ENCODE measurements at regions not wholly inside any gene's neighbourhood (a gene's known extent, or its start where the extent isn't known, plus 50 kb on each side); places are given as distances from the start of the nearest gene placed in this dataset.
A peak's percentile ranks its signal among the peaks of the same experiment; 100 is the strongest.

- no peak for DNase-seq (ENCODE audit: low read depth in 2 of 2)
Measured at GRCh38 chr1:232519186-232519585, 110.7 kb downstream of the SIPA1L2 start.

GRCh38 chr1:232518349-232518748, 111.6 kb downstream of the SIPA1L2 start:
- DNase-seq (ENCODE audit: low read depth in 2 of 2) = no peak

GRCh38 chr1:232517204-232517603, 112.7 kb downstream of the SIPA1L2 start:
- no peak for DNase-seq (ENCODE audit: low read depth in 2 of 2)

DNA sequence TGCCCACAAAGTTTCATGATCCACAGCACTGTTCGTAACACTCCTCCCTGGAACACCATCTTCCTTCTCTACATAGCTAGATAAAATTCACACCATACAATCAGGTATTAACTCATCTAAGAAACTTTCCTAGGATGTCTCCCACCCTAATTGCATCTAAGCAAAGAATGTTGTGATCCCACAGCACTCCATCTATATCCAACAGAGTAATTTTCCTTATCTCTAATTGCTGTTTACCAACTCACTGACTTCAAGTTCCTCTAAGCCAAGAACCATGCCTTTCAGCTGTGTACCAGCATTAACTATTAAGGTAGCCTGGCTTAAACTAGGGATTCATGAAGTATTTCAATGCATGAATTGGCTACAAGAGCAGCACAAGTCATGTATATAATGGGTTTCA, 114.2 kb downstream of the SIPA1L2 start:
- no peak for DNase-seq (ENCODE audit: low read depth in 2 of 2)

- no peak for DNase-seq (ENCODE audit: low read depth in 2 of 2)
Measured at GRCh38 chr1:232512712-232513111, 117.2 kb downstream of the SIPA1L2 start.

- no peak for DNase-seq (ENCODE audit: low read depth in 2 of 2)
Measured at GRCh38 chr1:232511172-232511571, 118.8 kb downstream of the SIPA1L2 start.

DNA sequence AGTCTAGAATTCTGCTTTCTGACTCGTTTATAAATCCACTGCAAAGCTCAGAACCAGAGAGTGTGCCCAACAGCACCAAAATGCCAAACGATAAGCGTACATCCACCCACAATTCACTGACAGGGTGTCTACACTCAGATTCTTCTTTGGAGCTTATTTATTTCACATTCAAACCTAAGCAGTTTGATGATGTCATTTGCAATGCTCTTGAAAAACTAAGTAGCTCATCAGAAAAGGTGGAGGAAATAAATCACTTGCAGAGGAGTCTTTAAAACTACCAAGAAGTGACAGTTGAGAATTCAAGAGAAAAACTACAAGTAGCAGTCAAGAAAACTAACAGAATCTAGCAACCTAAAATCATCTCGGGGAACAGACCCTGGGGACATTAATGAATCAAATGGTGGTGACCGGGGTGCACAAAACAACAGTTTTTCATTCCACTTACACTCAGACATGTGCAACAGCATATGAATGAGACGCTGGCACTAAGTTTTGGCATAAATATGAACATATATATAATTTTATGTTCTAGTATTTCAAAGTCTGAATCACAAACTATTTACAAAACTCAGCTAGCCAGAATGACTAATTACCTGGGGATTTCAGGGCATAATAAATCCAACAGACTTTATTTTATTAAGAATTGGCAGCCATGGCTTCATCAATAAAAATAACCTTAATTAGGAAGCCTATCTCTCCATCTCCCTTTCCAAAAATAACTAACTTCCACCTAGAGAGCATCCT, 119.4 kb downstream of the SIPA1L2 start:
- DNase-seq (ENCODE audit: low read depth in 2 of 2) = no peak

GRCh38 chr1:232509570-232509969, 120.4 kb downstream of the SIPA1L2 start:
- no peak for DNase-seq (ENCODE audit: low read depth in 2 of 2)

DNA sequence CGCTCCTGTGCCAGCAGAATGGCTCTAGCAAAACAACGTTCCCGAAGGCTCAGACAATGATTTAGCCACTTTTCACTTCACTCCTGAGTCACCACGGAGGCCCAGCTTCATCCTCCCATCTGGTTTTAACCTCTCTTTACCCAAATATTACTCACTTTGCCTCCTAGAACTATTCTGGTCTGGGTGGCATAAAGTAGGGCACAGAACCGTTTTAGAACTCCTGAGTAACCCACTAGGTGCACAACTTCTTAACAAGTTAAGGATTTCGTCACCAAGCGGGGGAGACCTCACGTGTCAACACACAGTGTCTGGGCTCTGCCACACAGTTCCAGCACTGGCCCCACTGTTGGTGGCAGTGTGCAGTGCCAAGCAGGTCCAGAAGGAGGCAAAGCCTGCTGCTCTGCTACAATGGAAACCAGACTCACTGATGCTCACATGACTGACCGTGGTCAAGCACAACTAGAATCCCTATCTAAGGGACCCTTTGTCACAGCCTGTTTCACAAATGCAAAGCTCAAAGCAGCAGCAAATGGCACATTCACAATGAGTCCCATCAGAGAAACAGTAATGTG, 121.7 kb downstream of the SIPA1L2 start:
- DNase-seq (ENCODE audit: low read depth in 2 of 2) = no peak

- no peak for DNase-seq (ENCODE audit: low read depth in 2 of 2)
Measured at GRCh38 chr1:232507571-232507970, 122.4 kb downstream of the SIPA1L2 start.

DNA sequence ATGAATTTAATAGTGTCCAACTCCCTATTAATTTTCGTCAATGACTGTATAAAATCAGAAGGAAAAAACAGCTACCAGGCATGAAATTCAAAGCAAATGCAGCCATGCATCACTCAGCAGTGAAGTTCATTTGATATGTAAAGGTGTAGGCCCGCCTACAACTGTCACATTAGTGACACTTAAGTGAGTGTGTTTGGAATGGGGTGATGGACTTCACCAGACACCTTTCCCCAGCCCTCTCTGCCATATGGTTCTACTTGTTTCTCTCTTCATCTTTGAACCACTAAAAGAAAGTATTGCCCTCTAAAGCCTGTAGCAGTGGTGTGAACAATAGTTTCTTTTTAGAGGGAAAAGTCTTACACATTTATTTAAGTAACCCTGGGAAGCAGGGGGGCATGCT, 124.0 kb downstream of the SIPA1L2 start:
- DNase-seq (ENCODE audit: low read depth in 2 of 2) = no peak

- no peak for DNase-seq (ENCODE audit: low read depth in 2 of 2)
Measured at GRCh38 chr1:232504651-232505050, 125.3 kb downstream of the SIPA1L2 start.

DNA sequence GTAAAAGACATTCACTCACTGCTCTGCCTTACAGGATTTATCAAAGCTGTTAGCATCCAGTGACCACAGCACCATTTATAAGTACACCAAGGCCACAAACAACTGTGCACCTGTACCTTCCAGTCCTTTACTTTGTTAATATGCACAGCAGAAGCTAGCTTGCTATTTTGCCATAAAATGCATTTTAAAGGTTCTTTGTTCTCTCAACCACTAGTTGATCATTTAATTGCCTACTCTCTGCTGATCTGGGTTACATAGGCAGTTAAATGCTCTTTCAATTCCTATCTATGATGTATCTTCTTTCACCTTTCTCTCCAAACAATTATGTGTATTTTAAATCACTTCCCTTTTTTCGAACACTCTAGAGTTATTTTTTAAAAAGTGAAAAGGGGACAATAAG, 126.4 kb downstream of the SIPA1L2 start:
- DNase-seq (ENCODE audit: low read depth in 2 of 2) = no peak

GRCh38 chr1:232501854-232502253, 128.1 kb downstream of the SIPA1L2 start:
- DNase-seq (ENCODE audit: low read depth in 2 of 2) = no peak

DNA sequence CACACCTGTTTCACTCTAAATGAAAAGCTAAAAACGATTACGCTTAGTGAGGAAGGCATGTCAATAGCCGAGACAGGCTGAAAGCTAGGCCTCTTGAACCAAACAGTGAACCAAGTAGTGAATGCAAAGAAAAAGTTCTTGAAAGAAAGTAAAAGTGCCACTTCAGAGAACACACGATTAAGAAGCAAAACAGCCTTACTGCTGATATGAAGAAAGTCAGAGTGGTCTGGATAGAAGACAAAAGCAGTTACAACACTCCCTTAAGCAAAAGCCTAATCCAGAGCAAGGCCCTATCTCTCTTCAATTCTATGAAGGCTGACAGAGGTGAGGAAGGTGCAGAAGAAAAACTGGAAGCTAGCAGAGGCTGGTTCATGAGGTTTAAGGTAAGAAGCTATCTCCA, 130.7 kb downstream of the SIPA1L2 start:
- DNase-seq (ENCODE audit: low read depth in 2 of 2) = no peak

DNA sequence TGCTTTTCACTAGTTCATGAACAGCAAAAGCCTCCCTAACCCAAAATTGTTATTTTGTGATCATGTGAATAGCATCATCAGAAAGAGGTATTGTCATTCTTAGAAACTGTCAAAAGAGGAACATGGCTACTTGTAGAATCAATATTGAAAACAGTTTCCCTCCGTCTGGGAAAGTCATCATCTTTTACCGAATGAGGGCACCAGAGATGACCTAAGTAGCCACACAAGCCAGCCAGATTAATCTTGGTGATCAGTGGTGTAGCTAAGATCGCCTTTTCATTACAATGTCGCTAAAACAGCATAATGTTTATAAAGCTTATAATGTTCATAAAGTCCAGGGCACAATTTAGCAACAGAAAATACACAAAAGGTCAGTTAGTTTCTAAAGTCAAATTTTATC, 136.1 kb downstream of the SIPA1L2 start:
- DNase-seq (ENCODE audit: low read depth in 2 of 2) = no peak

DNA sequence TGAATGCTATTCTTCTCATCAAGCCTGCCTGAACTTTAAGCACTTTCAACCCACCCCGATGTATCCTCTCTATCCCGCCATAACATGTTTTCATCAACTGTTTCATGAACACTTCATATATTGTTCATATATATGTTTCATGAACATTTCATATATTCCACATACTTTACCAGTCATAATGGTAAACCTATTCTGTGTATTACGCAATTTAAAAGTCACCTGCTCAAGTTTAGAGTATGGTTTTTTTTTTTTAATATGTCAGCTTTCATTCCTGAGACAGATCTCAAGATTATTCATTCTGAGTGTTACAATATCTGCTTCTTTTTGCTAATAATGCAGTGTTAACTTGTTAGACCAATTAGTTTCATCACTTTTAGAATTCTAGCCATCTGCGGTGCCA, 140.7 kb downstream of the SIPA1L2 start:
- DNase-seq (ENCODE audit: low read depth in 2 of 2) = no peak

DNA sequence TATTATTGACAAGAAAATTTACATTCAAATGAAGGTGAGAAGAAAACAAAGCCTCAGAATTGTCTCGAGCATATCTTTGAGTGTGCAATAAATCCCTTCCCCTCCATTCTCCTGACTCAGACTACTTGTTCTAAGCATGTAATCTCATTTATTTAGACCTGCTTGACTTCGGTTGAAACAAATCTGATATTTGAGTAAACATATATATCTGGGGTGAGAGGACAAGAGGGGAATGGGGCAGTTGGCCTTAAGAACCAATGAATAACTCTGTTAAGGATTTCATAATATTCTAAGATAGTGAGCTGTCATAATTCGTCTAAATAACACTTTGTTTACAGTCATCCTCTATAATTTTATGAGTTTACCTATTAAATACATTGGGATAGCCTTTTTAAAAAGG, 142.7 kb downstream of the SIPA1L2 start:
- DNase-seq (ENCODE audit: low read depth in 2 of 2) = no peak

GRCh38 chr1:232486454-232487207, 143.3 kb downstream of the SIPA1L2 start:
- no peak for DNase-seq (ENCODE audit: low read depth in 2 of 2)

DNA sequence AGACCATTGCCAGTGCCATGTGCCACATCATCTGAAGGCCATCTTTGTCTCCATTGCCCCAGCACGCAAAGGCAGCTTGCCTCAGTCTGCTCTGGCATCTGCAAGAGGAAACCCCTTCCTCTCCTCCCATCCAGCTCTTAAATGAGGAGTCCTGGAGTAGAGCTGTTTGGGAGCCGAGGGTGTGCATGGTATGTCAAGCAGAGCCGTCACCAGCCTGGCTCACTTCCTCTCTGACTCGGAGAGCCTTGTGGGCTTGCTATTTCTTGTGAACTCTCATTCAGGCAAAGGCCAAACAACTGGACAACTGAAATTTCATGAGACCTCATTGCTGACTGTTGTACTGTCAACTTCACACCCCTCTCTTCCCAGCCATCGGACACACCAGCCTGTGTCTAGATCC, 143.9 kb downstream of the SIPA1L2 start:
- DNase-seq (ENCODE audit: low read depth in 2 of 2) = no peak

- peak; percentile 26 to 38 for DNase-seq (ENCODE audit: low read depth in 2 of 2)
Measured at GRCh38 chr1:232484856-232485255, 145.1 kb downstream of the SIPA1L2 start.

GRCh38 chr1:232483826-232484225, 146.1 kb downstream of the SIPA1L2 start:
- DNase-seq (ENCODE audit: low read depth in 2 of 2) = no peak

DNA sequence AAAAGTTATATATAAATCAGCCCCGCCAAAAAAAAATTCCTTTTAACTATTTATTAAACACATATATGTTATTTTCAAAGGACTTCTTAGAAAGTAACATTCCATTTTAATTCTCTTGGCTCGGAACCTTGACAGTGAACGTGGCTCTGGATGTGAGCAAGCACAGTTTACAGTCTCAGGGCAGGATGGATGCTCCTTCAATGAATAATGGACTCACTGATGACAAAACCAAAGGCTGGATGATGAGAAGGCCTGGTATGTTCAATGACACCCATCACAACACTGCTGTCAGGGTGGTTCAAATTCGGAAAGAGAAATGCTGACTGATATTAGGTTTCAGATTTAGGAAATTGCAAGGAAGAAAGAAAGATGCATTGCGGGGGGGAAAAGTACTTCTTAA, 148.8 kb downstream of the SIPA1L2 start:
- no peak for DNase-seq (ENCODE audit: low read depth in 2 of 2)
